ENCODE measurements at regions not wholly inside any gene's neighbourhood (a gene's known extent, or its start where the extent isn't known, plus 50 kb on each side); places are given as distances from the start of the nearest gene placed in this dataset.
"Not testable (repeated sequence)": the region's sequence is repeated elsewhere in the genome, so short reads cannot be mapped to it uniquely, and the experiment has no call there.

GRCh38 chrX:148268673-148269072 is 231.7 kb upstream of the AFF2 start:
- no peak for DNase-seq

GRCh38 chrX:148269513-148269912 is 230.9 kb upstream of the AFF2 start:
- no peak for DNase-seq

GRCh38 chrX:148270499-148270898 is 229.9 kb upstream of the AFF2 start:
- no peak for DNase-seq

GRCh38 chrX:148271263-148271662 is 229.2 kb upstream of the AFF2 start:
- no peak for DNase-seq

GRCh38 chrX:148281920-148282319 is 218.5 kb upstream of the AFF2 start:
- no peak for DNase-seq

GRCh38 chrX:148282504-148282903 is 217.9 kb upstream of the AFF2 start:
- no peak for DNase-seq

GRCh38 chrX:148284056-148284455 is 216.4 kb upstream of the AFF2 start:
- no peak for DNase-seq

- no peak for DNase-seq
These were observed 215.6 kb upstream of the AFF2 start for GRCh38 chrX:148284821-148285220.

- DNase-seq, result no peak
These were observed 212.0 kb upstream of the AFF2 start for GRCh38 chrX:148288451-148288850.

GRCh38 chrX:148290041-148290440 is 210.4 kb upstream of the AFF2 start:
- DNase-seq, result no peak

GRCh38 chrX:148290931-148291330 is 209.5 kb upstream of the AFF2 start:
- DNase-seq, result no peak

GRCh38 chrX:148298737-148299136 is 201.7 kb upstream of the AFF2 start:
- DNase-seq, result no peak

- DNase-seq, result not testable (repeated sequence)
These were observed 195.2 kb upstream of the AFF2 start for GRCh38 chrX:148305214-148305613.

- no peak for DNase-seq
These were observed 191.0 kb upstream of the AFF2 start for GRCh38 chrX:148309413-148309812.

- DNase-seq, result no peak
These were observed 189.8 kb upstream of the AFF2 start for GRCh38 chrX:148310426-148311165.

GRCh38 chrX:148311544-148311943 is 188.9 kb upstream of the AFF2 start:
- no peak for DNase-seq

- no peak for DNase-seq
These were observed 185.5 kb upstream of the AFF2 start for GRCh38 chrX:148314876-148315275.

GRCh38 chrX:148316446-148316845 is 184.0 kb upstream of the AFF2 start:
- no peak for DNase-seq

GRCh38 chrX:148322906-148323305 is 177.5 kb upstream of the AFF2 start:
- no peak for DNase-seq

GRCh38 chrX:148333989-148334388 is 166.4 kb upstream of the AFF2 start:
- DNase-seq, result no peak

GRCh38 chrX:148337873-148338272 is 162.5 kb upstream of the AFF2 start:
- DNase-seq, result no peak

- DNase-seq, result no peak
These were observed 145.5 kb upstream of the AFF2 start for GRCh38 chrX:148354916-148355315.

GRCh38 chrX:148361641-148362040 is 138.8 kb upstream of the AFF2 start:
- no peak for DNase-seq

GRCh38 chrX:148363471-148364235 is 136.8 kb upstream of the AFF2 start:
- DNase-seq, result no peak

- DNase-seq, result no peak
These were observed 135.2 kb upstream of the AFF2 start for GRCh38 chrX:148365233-148365632.
